H1 (cell line): ENCODE measurements at regions not wholly inside any gene's neighbourhood (a gene's known extent, or its start where the extent isn't known, plus 50 kb on each side); places are given as distances from the start of the nearest gene placed in this dataset.

Source experiments
- CTCF ChIA-PET: fragments of 300-600 bp; sonication (Branson Sonifier 250); formaldehyde crosslinking; loops from one replicate; lab custom pipeline; 2021; ENCODE audit not compliant: partially characterized antibody; lab: Charles Lee
- POLR2A ChIA-PET: fragments of 300-600 bp; sonication (Branson Sonifier 250); formaldehyde crosslinking; loops from one replicate; lab custom pipeline; 2021; ENCODE audit warnings: inconsistent platforms; ENCODE audit not compliant: partially characterized antibody; lab: Charles Lee
- DNase-seq, 2 experiments: peaks; one replicate each; pipeline versions ENCODE4 v3.0.0 to v3.0.0-alpha.2; 2010 to 2022; ENCODE audit warnings: low spot score in 2 of 2, low read depth in 1 of 2, mixed read lengths in 1 of 2
- FAIRE-seq: peaks from 2 replicates; lab custom pipeline; 2011; peaks lifted over from hg19 to GRCh38; lab: Jason Lieb, UNC
- H2AFZ ChIP-seq: 2 replicates; pipeline ENCODE4 v1.8.1; 2012; ENCODE audit warnings: low read length, inconsistent platforms
- H2AK5ac ChIP-seq: 2 replicates; pipeline ENCODE4 v1.6.1; 2013; ENCODE audit warnings: low read depth, low read length
- H2BK120ac ChIP-seq: replicated peaks from 2 replicates; pipeline ENCODE3; 2013; ENCODE audit warnings: low read depth, low read length, inconsistent platforms
- H2BK12ac ChIP-seq: 2 replicates; pipeline ENCODE4 v1.6.1; 2013; ENCODE audit warnings: low read depth, low read length
- H2BK15ac ChIP-seq: 2 replicates; pipeline ENCODE4 v1.6.1; 2013; ENCODE audit warnings: low read length
- H2BK20ac ChIP-seq: 2 replicates; pipeline ENCODE4 v1.6.1; 2013; ENCODE audit warnings: low read length
- H2BK5ac ChIP-seq: 2 replicates; pipeline ENCODE4 v1.6.1; 2013; ENCODE audit warnings: low read depth, low read length
- H3K14ac ChIP-seq: 2 replicates; pipeline ENCODE4 v1.6.1; 2013; ENCODE audit warnings: inconsistent platforms; ENCODE audit not compliant: insufficient read length
- H3K18ac ChIP-seq: 2 replicates; pipeline ENCODE4 v1.6.1; 2013; ENCODE audit warnings: low read length; ENCODE audit errors: extremely low read depth
- H3K23ac ChIP-seq: 2 replicates; pipeline ENCODE4 v1.6.1; 2013; ENCODE audit warnings: inconsistent platforms; ENCODE audit not compliant: insufficient read length
- H3K23me2 ChIP-seq: 2 replicates; pipeline ENCODE4 v1.6.1; 2013; ENCODE audit warnings: low read depth, low read length
- H3K27ac ChIP-seq: 2 replicates; pipeline ENCODE4 v1.6.1; 2011; ENCODE audit warnings: low read depth, low read length, inconsistent platforms
- H3K27me3 ChIP-seq, 4 experiments: replicated peaks in 1 of 4; 1 replicate in 1 of 4; 2 replicates in 3 of 4; pipeline versions ENCODE4 v1.6.1 to v1.8.1; 2011 to 2013; ENCODE audit warnings: low read length in 3 of 4, mild to moderate bottlenecking in 3 of 4, inconsistent platforms in 2 of 4, mixed read lengths in 2 of 4, moderate library complexity in 1 of 4; ENCODE audit not compliant: control insufficient read depth in 3 of 4, insufficient read depth in 3 of 4; ENCODE audit errors: extremely low read depth in 1 of 4
- H3K36me3 ChIP-seq, 4 experiments: 2 replicates each; pipeline versions ENCODE4 v1.6.1 to v1.8.1; 2011 to 2013; ENCODE audit warnings: mild to moderate bottlenecking in 4 of 4, low read length in 3 of 4, moderate library complexity in 2 of 4, control low read depth in 1 of 4, inconsistent platforms in 1 of 4; ENCODE audit not compliant: insufficient read depth in 4 of 4, control insufficient read depth in 2 of 4
- H3K4ac ChIP-seq: replicated peaks from 2 replicates; pipeline ENCODE3; 2013; ENCODE audit warnings: low read length, low read depth, mixed read lengths, inconsistent platforms; ENCODE audit not compliant: insufficient read length
- H3K4me1 ChIP-seq, 4 experiments: replicated peaks in 1 of 4; 1 replicate in 1 of 4; 2 replicates in 3 of 4; pipeline versions ENCODE4 v1.6.1 to v1.8.1; 2011 to 2013; ENCODE audit warnings: low read length in 3 of 4, inconsistent platforms in 2 of 4, mixed read lengths in 1 of 4; ENCODE audit not compliant: insufficient read depth in 4 of 4, control insufficient read depth in 3 of 4
- H3K4me2 ChIP-seq, 2 experiments: 2 replicates each; pipeline versions ENCODE4 v1.6.1 to v1.8.1; 2011 to 2013; ENCODE audit warnings: low read depth in 2 of 2, low read length in 2 of 2, control low read depth in 1 of 2, inconsistent platforms in 1 of 2, mild to moderate bottlenecking in 1 of 2; ENCODE audit not compliant: insufficient read depth in 1 of 2
- H3K4me3 ChIP-seq, 4 experiments: fragments of 200-600, 300-600 bp in 1 of 4; sonication (generic), shearing (Covaris generic), sonication (Bioruptor Twin) in 1 of 4; 2 replicates each; pipeline versions ENCODE4 v1.5.1 to v1.8.1; 2011 to 2016; ENCODE audit warnings: low read length in 4 of 4, low read depth in 3 of 4, control low read depth in 2 of 4, inconsistent platforms in 2 of 4, mild to moderate bottlenecking in 2 of 4, mixed read lengths in 1 of 4, moderate library complexity in 1 of 4; ENCODE audit not compliant: insufficient read depth in 2 of 4; ENCODE audit errors: extremely low read depth in 1 of 4
- H3K56ac ChIP-seq: replicated peaks from 2 replicates; pipeline ENCODE3; 2013; ENCODE audit warnings: low read depth, mild to moderate bottlenecking, mixed read lengths, low read length, inconsistent platforms; ENCODE audit not compliant: insufficient read length
- H3K79me1 ChIP-seq: 2 replicates; pipeline ENCODE4 v1.6.1; 2013; ENCODE audit warnings: low read depth, low read length, control low read depth
- H3K79me2 ChIP-seq, 2 experiments: 2 replicates each; pipeline versions ENCODE4 v1.6.1 to v1.8.1; 2012 to 2013; ENCODE audit warnings: low read length in 2 of 2, mild to moderate bottlenecking in 2 of 2, inconsistent platforms in 1 of 2; ENCODE audit not compliant: insufficient read depth in 2 of 2, control insufficient read depth in 1 of 2
- H3K9ac ChIP-seq, 4 experiments: replicated peaks in 1 of 4; 1 replicate in 1 of 4; 2 replicates in 3 of 4; pipeline versions ENCODE4 v1.6.1 to v1.8.1; 2011 to 2013; ENCODE audit warnings: low read depth in 3 of 4, low read length in 3 of 4, control low read depth in 2 of 4, mild to moderate bottlenecking in 2 of 4, moderate library complexity in 2 of 4, inconsistent platforms in 1 of 4; ENCODE audit errors: extremely low read depth in 1 of 4
- H3K9me3 ChIP-seq, 2 experiments: 2 replicates each; pipeline versions ENCODE4 v1.6.1 to v1.8.1; 2012 to 2013; ENCODE audit warnings: mild to moderate bottlenecking in 2 of 2, moderate library complexity in 2 of 2, control low read depth in 1 of 2, inconsistent platforms in 1 of 2, low read depth in 1 of 2, low read length in 1 of 2, mixed read lengths in 1 of 2; ENCODE audit not compliant: insufficient read depth in 2 of 2
- H4K20me1 ChIP-seq, 2 experiments: replicated peaks in 1 of 2; 2 replicates each; pipeline versions ENCODE3 to v1.8.1; 2011 to 2013; ENCODE audit warnings: inconsistent platforms in 2 of 2, low read length in 2 of 2, mild to moderate bottlenecking in 1 of 2; ENCODE audit not compliant: insufficient read depth in 2 of 2, control insufficient read depth in 1 of 2
- H4K5ac ChIP-seq: 2 replicates; pipeline ENCODE4 v1.6.1; 2013; ENCODE audit warnings: low read length, low read depth, mixed read lengths, inconsistent platforms; ENCODE audit not compliant: insufficient read length
- H4K8ac ChIP-seq: 2 replicates; pipeline ENCODE4 v1.8.0; 2013; ENCODE audit warnings: mild to moderate bottlenecking, moderate library complexity, low read length, inconsistent platforms; ENCODE audit not compliant: insufficient read depth; ENCODE audit errors: extremely low read depth
- H4K91ac ChIP-seq: replicated peaks from 2 replicates; pipeline ENCODE3; 2013; ENCODE audit warnings: low read length, mixed read lengths, inconsistent platforms; ENCODE audit not compliant: insufficient read length
- BCL11A ChIP-seq, 2 experiments: IDR thresholded peaks; one replicate each; pipeline ENCODE4 v1.6.1; 2011; ENCODE audit warnings: low read depth in 2 of 2, low read length in 2 of 2, mild to moderate bottlenecking in 2 of 2
- CHD2 ChIP-seq: IDR thresholded peaks from 2 replicates; pipeline ENCODE4 v1.6.1; 2012; ENCODE audit warnings: low read length, improper control_type of control experiment
- JUND ChIP-seq: IDR thresholded peaks from 2 replicates; pipeline ENCODE4 v1.6.1; 2011; ENCODE audit warnings: mild to moderate bottlenecking, improper control_type of control experiment, low read length
- NANOG ChIP-seq: IDR thresholded peaks from 2 replicates; pipeline ENCODE4 v1.6.1; 2011; ENCODE audit warnings: low read length, low read depth, mild to moderate bottlenecking, inconsistent platforms; ENCODE audit not compliant: insufficient read depth, poor library complexity, severe bottlenecking
- RAD21 ChIP-seq, 2 experiments: IDR thresholded peaks in 1 of 2; conservative IDR thresholded peaks in 1 of 2; 2 replicates each; pipeline ENCODE4 v1.6.1; 2011; ENCODE audit warnings: low read depth in 2 of 2, low read length in 2 of 2, improper control_type of control experiment in 1 of 2, inconsistent platforms in 1 of 2, mild to moderate bottlenecking in 1 of 2, moderate library complexity in 1 of 2
- YY1 ChIP-seq: IDR thresholded peaks from 2 replicates; pipeline ENCODE4 v1.6.1; 2011; ENCODE audit warnings: low read depth, mild to moderate bottlenecking, low read length
- WGBS, 2 experiments: shearing (Covaris generic) in 1 of 2; methylation state at CpG; one replicate each; pipeline versions ENCODE4 v1.1.6 to v1.1.7; 2013 to 2015; ENCODE audit warnings: low lambda C conversion rate in 2 of 2, mixed read lengths in 2 of 2, inconsistent platforms in 1 of 2, low coverage in 1 of 2, missing lambda C conversion rate in 1 of 2; ENCODE audit not compliant: insufficient replicate concordance in 2 of 2, insufficient coverage in 1 of 2, insufficient read length in 1 of 2; ENCODE audit errors: extremely low coverage in 1 of 2, missing lambda C conversion rate in 1 of 2; 5-methylcytosine and 5-hydroxymethylcytosine counted together

GRCh38 chrX:7779644-7780043, 63.3 kb upstream of the VCX start:
- ChIA-PET CTCF (interaction anchor here (0.6 kb wide), 1 partner anchor 931 kb away, joined by 3 read pairs; no protein-coding TSS in a partner anchor), POLR2A (no interaction called here)
- Histone ChIP-seq H3K36me3 (no peaks in the 10 kb centered on the region), H4K91ac (no peak overlapping the region), H4K8ac (no peak overlapping the region), H3K14ac (no peak overlapping the region), H3K18ac (no peak overlapping the region), H3K27me3 (no peaks in the 10 kb centered on the region), H3K4me2 (no peak overlapping the region), H2BK12ac (no peak overlapping the region), H3K4me1 (no peaks in the 10 kb centered on the region), H2BK120ac (no peak overlapping the region), H4K5ac (no peak overlapping the region), H3K4ac (no peak overlapping the region), H3K56ac (no peak overlapping the region), H3K9me3 (no peaks in the 10 kb centered on the region), H3K23ac (no peak overlapping the region), H3K9ac (no peak overlapping the region), H3K79me2 (no peaks in the 10 kb centered on the region), H3K79me1 (no peaks in the 10 kb centered on the region), H2BK15ac (no peak overlapping the region), H2BK5ac (no peak overlapping the region), H3K4me3 (no peak overlapping the region), H3K23me2 (no peaks in the 10 kb centered on the region), H3K27ac (no peak overlapping the region), H4K20me1 (no peaks in the 10 kb centered on the region), H2AK5ac (no peak overlapping the region), H2BK20ac (no peak overlapping the region), H2AFZ (no peak overlapping the region)
- WGBS, 2 experiments, result 93% methylated on average over 2 of the region's 2 CpGs; no CpG with 5 or more reads in 1 of the 2 experiments
- no peak for DNase-seq
- FAIRE-seq, result no peak
- TF ChIP-seq NANOG (no peak), RAD21 (IDR thresholded peaks at IDR 0.05 in 1 of 2, conservative IDR thresholded peaks at IDR 0.05 in 1 of 2; ENCODE audit: low read depth in 2 of 2, low read length in 2 of 2) (no peak), YY1 (no peak), CHD2 (no peak), BCL11A (IDR thresholded peaks at IDR 0.05; ENCODE audit: low read depth in 2 of 2, low read length in 2 of 2) (no peak), JUND (no peak)
